Mesothelial cell of epicardium (in vitro differentiated cells): ENCODE measurements at regions not wholly inside any gene's neighbourhood (a gene's known extent, or its start where the extent isn't known, plus 50 kb on each side); places are given as distances from the start of the nearest gene placed in this dataset.

Source experiments
- DNase-seq, 2 experiments: peaks; one replicate each; pipeline ENCODE4 v3.0.0; 2021; ENCODE audit warnings: low spot score in 2 of 2; ENCODE audit not compliant: unreplicated experiment in 2 of 2
- H3K27ac Mint-ChIP-seq: 2 replicates; pipeline ENCODE4 v1.8.0; 2021; ENCODE audit warnings: mixed read lengths
- H3K27me3 Mint-ChIP-seq: 2 replicates; pipeline ENCODE4 v1.8.0; 2021; ENCODE audit warnings: low read depth, mixed read lengths
- H3K36me3 Mint-ChIP-seq: 2 replicates; pipeline ENCODE4 v1.8.0; 2021; ENCODE audit warnings: mixed read lengths
- H3K4me1 Mint-ChIP-seq: 2 replicates; pipeline ENCODE4 v1.8.0; 2021; ENCODE audit warnings: mixed read lengths
- H3K4me3 Mint-ChIP-seq: 2 replicates; pipeline ENCODE4 v1.8.0; 2021; ENCODE audit warnings: mild to moderate bottlenecking, moderate library complexity, mixed read lengths
- H3K9me3 Mint-ChIP-seq: 2 replicates; pipeline ENCODE4 v1.8.0; 2021; ENCODE audit warnings: mixed read lengths
- CTCF ChIP-seq: fragments of 200-600 bp; sonication (generic); IDR thresholded peaks from one replicate; pipeline ENCODE4 v1.5.0; 2021; ENCODE audit warnings: antibody characterized with exemption; ENCODE audit not compliant: unreplicated experiment

- no peak overlapping the region for H3K27ac Mint-ChIP-seq
- H3K4me3 Mint-ChIP-seq = no peak overlapping the region
- no peak for TF ChIP-seq CTCF
- peaks cover 7% of the 10 kb centered on the region for H3K27me3 Mint-ChIP-seq
- H3K36me3 Mint-ChIP-seq = no peaks in the 10 kb centered on the region
- DNase-seq = no peak
- H3K9me3 Mint-ChIP-seq = peaks cover under 1% of the 10 kb centered on the region
- peaks cover 8% of the 10 kb centered on the region for H3K4me1 Mint-ChIP-seq
Measured at GRCh38 chr20:11274141-11274594, 600.4 kb upstream of the JAG1 start.

GRCh38 chr20:11275740-11276139, 601.9 kb upstream of the JAG1 start:
- Mint-ChIP-seq H3K27ac (no peak overlapping the region), H3K9me3 (peaks cover 6% of the 10 kb centered on the region), H3K4me1 (peaks cover 8% of the 10 kb centered on the region), H3K4me3 (no peak overlapping the region), H3K36me3 (no peaks in the 10 kb centered on the region), H3K27me3 (peaks cover 7% of the 10 kb centered on the region)
- no peak for DNase-seq
- TF ChIP-seq CTCF = no peak

GRCh38 chr20:11277170-11277569, 603.4 kb upstream of the JAG1 start:
- no peak for TF ChIP-seq CTCF
- no peak overlapping the region for H3K27ac Mint-ChIP-seq

GRCh38 chr20:11277858-11278257, 604.1 kb upstream of the JAG1 start:
- H3K4me3 Mint-ChIP-seq = no peak overlapping the region
- H3K4me1 Mint-ChIP-seq = peaks cover 8% of the 10 kb centered on the region
- peaks cover 4% of the 10 kb centered on the region for H3K27me3 Mint-ChIP-seq
- H3K27ac Mint-ChIP-seq = no peak overlapping the region
- DNase-seq = no peak
- peaks cover 6% of the 10 kb centered on the region for H3K9me3 Mint-ChIP-seq
- no peaks in the 10 kb centered on the region for H3K36me3 Mint-ChIP-seq
- no peak for TF ChIP-seq CTCF

More at GRCh38 chr20:11277170-11277569, 603.4 kb upstream of the JAG1 start:
- Mint-ChIP-seq H3K36me3 (no peaks in the 10 kb centered on the region), H3K27me3 (peaks cover 9% of the 10 kb centered on the region), H3K4me1 (peaks cover 8% of the 10 kb centered on the region), H3K9me3 (peaks cover 6% of the 10 kb centered on the region), H3K4me3 (no peak overlapping the region)
- no peak for DNase-seq

GRCh38 chr20:11278461-11278860, 604.7 kb upstream of the JAG1 start:
- peaks cover 4% of the 10 kb centered on the region for H3K27me3 Mint-ChIP-seq
- no peak for TF ChIP-seq CTCF
- peaks cover 5% of the 10 kb centered on the region for H3K4me1 Mint-ChIP-seq
- H3K27ac Mint-ChIP-seq = no peak overlapping the region
- no peak for DNase-seq
- H3K4me3 Mint-ChIP-seq = no peak overlapping the region
- H3K36me3 Mint-ChIP-seq = no peaks in the 10 kb centered on the region
- H3K9me3 Mint-ChIP-seq = peaks cover 6% of the 10 kb centered on the region

- H3K27me3 Mint-ChIP-seq = peaks cover 4% of the 10 kb centered on the region
- H3K4me1 Mint-ChIP-seq = no peaks in the 10 kb centered on the region
- no peaks in the 10 kb centered on the region for H3K36me3 Mint-ChIP-seq
- no peak for TF ChIP-seq CTCF
- no peak for DNase-seq
- H3K4me3 Mint-ChIP-seq = no peak overlapping the region
- H3K27ac Mint-ChIP-seq = no peak overlapping the region
- peaks cover 6% of the 10 kb centered on the region for H3K9me3 Mint-ChIP-seq
Measured at GRCh38 chr20:11281240-11281639, 607.4 kb upstream of the JAG1 start.
